IMR-90 (cell line): ENCODE measurements at regions not wholly inside any gene's neighbourhood (a gene's known extent, or its start where the extent isn't known, plus 50 kb on each side); places are given as distances from the start of the nearest gene placed in this dataset.

Source experiments
- ATAC-seq: fragments of 200-7000 bp; cut with Tn5 transposase; 2 replicates; pipeline ENCODE4 v1.9.1; 2020; ENCODE audit warnings: low read depth, mild to moderate bottlenecking, moderate library complexity
- BruUV-seq: library from RNA; stranded (reverse); fragments of 400-500 nt; replicated peaks from 2 replicates; lab custom pipeline; 2021; lab: Mats Ljungman, UMichigan
- CTCF ChIA-PET: fragments of 300-600 bp; formaldehyde crosslinking; extraction: SDS; loops from one replicate; lab custom pipeline; 2021; ENCODE audit warnings: antibody characterized with exemption; lab: Yijun Ruan, JAX
- POLR2A ChIA-PET: fragments of 300-600 bp; sonication (Branson Sonifier 250); formaldehyde crosslinking; loops from one replicate; lab custom pipeline; 2022; ENCODE audit warnings: antibody characterized with exemption; ENCODE audit not compliant: unreplicated experiment; lab: Charles Lee
- DNase-seq: peaks from one replicate; pipeline ENCODE4 v3.0.0; 2013
- H2AFZ ChIP-seq: replicated peaks from 2 replicates; pipeline ENCODE3; 2013; ENCODE audit warnings: low read length, mild to moderate bottlenecking; ENCODE audit not compliant: poor library complexity
- H2AK5ac ChIP-seq: 2 replicates; pipeline ENCODE4 v1.6.1; 2013; ENCODE audit warnings: low read depth, low read length, inconsistent platforms
- H2AK9ac ChIP-seq: replicated peaks from 2 replicates; pipeline ENCODE3; 2013; ENCODE audit warnings: mild to moderate bottlenecking, low read depth, low read length, moderate library complexity; ENCODE audit not compliant: poor library complexity
- H2BK120ac ChIP-seq: 2 replicates; pipeline ENCODE4 v1.6.1; 2013; ENCODE audit warnings: low read depth, low read length, inconsistent platforms
- H2BK15ac ChIP-seq: 3 replicates; pipeline ENCODE4 v1.6.1; 2013; ENCODE audit warnings: low read depth, low read length, inconsistent platforms
- H2BK20ac ChIP-seq: 2 replicates; pipeline ENCODE4 v1.6.1; 2013; ENCODE audit warnings: low read depth, mild to moderate bottlenecking, inconsistent platforms, low read length, moderate library complexity
- H2BK5ac ChIP-seq: 2 replicates; pipeline ENCODE4 v1.6.1; 2013; ENCODE audit warnings: mild to moderate bottlenecking, low read depth, low read length, inconsistent platforms; ENCODE audit not compliant: poor library complexity, severe bottlenecking
- H3K14ac ChIP-seq: replicated peaks from 2 replicates; pipeline ENCODE4 v1.6.1; 2013; ENCODE audit warnings: low read depth, low read length, inconsistent platforms
- H3K18ac ChIP-seq: 2 replicates; pipeline ENCODE4 v1.6.1; 2013; ENCODE audit warnings: low read depth, low read length, control low read depth
- H3K23ac ChIP-seq: 2 replicates; pipeline ENCODE4 v1.6.1; 2013; ENCODE audit warnings: low read depth, low read length, inconsistent platforms
- H3K27ac ChIP-seq: 2 replicates; pipeline ENCODE4 v1.5.1; 2013; ENCODE audit warnings: mild to moderate bottlenecking, control low read depth, low read length; ENCODE audit not compliant: insufficient read depth
- H3K27me3 ChIP-seq: 2 replicates; pipeline ENCODE4 v1.6.1; 2013; ENCODE audit warnings: low read length; ENCODE audit not compliant: control insufficient read depth, insufficient read depth
- H3K36me3 ChIP-seq: 2 replicates; pipeline ENCODE4 v1.6.1; 2013; ENCODE audit warnings: low read length, mixed read lengths; ENCODE audit not compliant: control insufficient read depth, insufficient read depth
- H3K4ac ChIP-seq: 2 replicates; pipeline ENCODE4 v1.6.1; 2013; ENCODE audit warnings: low read depth, low read length, inconsistent platforms
- H3K4me1 ChIP-seq: 2 replicates; pipeline ENCODE4 v1.6.1; 2013; ENCODE audit warnings: low read length, mixed read lengths; ENCODE audit not compliant: control insufficient read depth, insufficient read depth
- H3K4me2 ChIP-seq: 2 replicates; pipeline ENCODE4 v1.6.1; 2013; ENCODE audit warnings: low read depth, mild to moderate bottlenecking, control low read depth, low read length, moderate library complexity
- H3K4me3 ChIP-seq: 2 replicates; pipeline ENCODE4 v1.5.1; 2013; ENCODE audit warnings: low read depth, mild to moderate bottlenecking, control low read depth, low read length, moderate library complexity; ENCODE audit not compliant: insufficient read depth
- H3K56ac ChIP-seq: 2 replicates; pipeline ENCODE4 v1.6.1; 2013; ENCODE audit warnings: low read length, inconsistent platforms; ENCODE audit not compliant: insufficient read depth; ENCODE audit errors: extremely low read depth
- H3K79me1 ChIP-seq, 2 experiments: 2 replicates each; pipeline ENCODE4 v1.6.1; 2013; ENCODE audit warnings: low read length in 2 of 2, inconsistent platforms in 1 of 2, low read depth in 1 of 2
- H3K9ac ChIP-seq: 2 replicates; pipeline ENCODE4 v1.6.1; 2013; ENCODE audit warnings: low read depth, low read length, control low read depth
- H3K9me1 ChIP-seq: 2 replicates; pipeline ENCODE4 v1.6.1; 2013; ENCODE audit warnings: low read length, inconsistent platforms; ENCODE audit not compliant: insufficient read depth
- H3K9me3 ChIP-seq: 2 replicates; pipeline ENCODE4 v1.6.1; 2013; ENCODE audit warnings: low read length; ENCODE audit not compliant: control insufficient read depth, insufficient read depth
- H4K20me1 ChIP-seq: 2 replicates; pipeline ENCODE4 v1.6.1; 2013; ENCODE audit warnings: low read length, inconsistent platforms; ENCODE audit not compliant: insufficient read depth
- H4K5ac ChIP-seq: 2 replicates; pipeline ENCODE4 v1.6.1; 2013; ENCODE audit warnings: mild to moderate bottlenecking, low read depth, low read length, control low read depth
- H4K8ac ChIP-seq, 2 experiments: 2 replicates each; pipeline ENCODE4 v1.6.1; 2013; ENCODE audit warnings: low read depth in 2 of 2, low read length in 2 of 2, control low read depth in 1 of 2, inconsistent platforms in 1 of 2
- H4K91ac ChIP-seq: 2 replicates; pipeline ENCODE4 v1.6.1; 2013; ENCODE audit warnings: low read depth, low read length, inconsistent platforms; ENCODE audit not compliant: insufficient read depth
- CEBPB ChIP-seq: IDR thresholded peaks from 2 replicates; pipeline ENCODE4 v1.6.1; 2012; ENCODE audit warnings: low read depth, low read length, improper control_type of control experiment
- FOS ChIP-seq: fragments of 150-350 bp; IDR thresholded peaks from 2 replicates; pipeline ENCODE4 v1.6.1; 2016; ENCODE audit warnings: low read depth, low read length
- MAFK ChIP-seq: IDR thresholded peaks from 2 replicates; pipeline ENCODE4 v1.6.1; 2012; ENCODE audit warnings: low read depth, low read length, improper control_type of control experiment
- MAZ ChIP-seq: IDR thresholded peaks from 2 replicates; pipeline ENCODE4 v1.6.1; 2012; ENCODE audit warnings: low read depth, mild to moderate bottlenecking, low read length, improper control_type of control experiment, moderate library complexity, borderline replicate concordance
- NFE2L2 ChIP-seq: fragments of 150-350 bp; IDR thresholded peaks from 2 replicates; pipeline ENCODE4 v1.6.1; 2016; ENCODE audit warnings: low read depth, mild to moderate bottlenecking, low read length
- POLR2A ChIP-seq: IDR thresholded peaks from 2 replicates; pipeline ENCODE4 v1.6.1; 2012; ENCODE audit warnings: mild to moderate bottlenecking, low read depth, low read length
- RAD21 ChIP-seq: IDR thresholded peaks from 2 replicates; pipeline ENCODE4 v1.6.1; 2012; ENCODE audit warnings: low read length, improper control_type of control experiment
- RFX5 ChIP-seq: IDR thresholded peaks from 2 replicates; pipeline ENCODE4 v1.8.0; 2012; ENCODE audit warnings: low read depth, mild to moderate bottlenecking, low read length, moderate library complexity
- SMC3 ChIP-seq: fragments of 150-350 bp; IDR thresholded peaks from 2 replicates; pipeline ENCODE4 v1.6.1; 2016; ENCODE audit warnings: low read depth, mild to moderate bottlenecking, antibody characterized with exemption, low read length, moderate library complexity
- WGBS, 2 experiments: methylation state at CpG; one replicate each; pipeline versions ENCODE4 v1.1.5 to v1.1.7; 2013; ENCODE audit warnings: missing lambda C conversion rate in 2 of 2; ENCODE audit not compliant: insufficient read length in 1 of 2; ENCODE audit errors: extremely low coverage in 2 of 2; 5-methylcytosine and 5-hydroxymethylcytosine counted together
- dilution Hi-C: fragments of 300-500 bp; cut with HindIII; formaldehyde crosslinking; loops from one replicate; pipeline ENCODE4 v1.14.3; 2018; ENCODE audit warnings: low sequenced_read_pairs; ENCODE audit not compliant: unreplicated experiment
- in situ Hi-C: fragments of 300-500 bp; cut with MboI; formaldehyde crosslinking; loops from 3 replicates; pipeline ENCODE4 v1.14.3; 2019; ENCODE audit warnings: low sequenced_read_pairs, inconsistent platforms, mixed read lengths
- intact Hi-C: fragments of 100-400 bp; cut with micrococcal nuclease; formaldehyde crosslinking; loops from 2 replicates; pipeline ENCODE4 v1.10.0; 2022
- TF ChIP-seq, protein P1 (sequence below): conservative IDR thresholded peaks from 2 replicates; pipeline ENCODE4 v1.5.1; 2012; ENCODE audit warnings: mild to moderate bottlenecking, low read depth, low read length, improper control_type of control experiment
- TF ChIP-seq, protein P2 (sequence below): fragments of 150-350 bp; IDR thresholded peaks from 2 replicates; pipeline ENCODE4 v1.6.1; 2016; ENCODE audit warnings: low read depth, mild to moderate bottlenecking, low read length, moderate library complexity, borderline replicate concordance

- peak overlapping the region; percentile 13 for H2AK9ac ChIP-seq
- no peak overlapping the region for H3K4me3 ChIP-seq
- H3K4me1 ChIP-seq = no peaks in the 10 kb centered on the region
- no peak overlapping the region for H3K4me2 ChIP-seq
- H2AFZ ChIP-seq = no peak overlapping the region
- intact Hi-C loops (no loop called here), in situ Hi-C loops (no loop called here), dilution Hi-C loops (no loop called here)
- CTCF ChIA-PET = interaction anchor here (1.0 kb wide), 1 partner anchor 12 kb away, joined by 4 read pairs; no protein-coding TSS in a partner anchor
- H3K36me3 ChIP-seq = no peaks in the 10 kb centered on the region
- peaks cover 4% of the 10 kb centered on the region; the same call in 1 of the 2 replicates for H3K9me1 ChIP-seq
- no peaks in the 10 kb centered on the region for H3K79me1 ChIP-seq
- H3K23ac ChIP-seq = no peak overlapping the region
- no peak overlapping the region for H2BK5ac ChIP-seq
- H4K5ac ChIP-seq = no peak overlapping the region
- POLR2A ChIA-PET = no interaction called here
- H3K9ac ChIP-seq = no peak overlapping the region
- no peak overlapping the region for H4K91ac ChIP-seq
- H3K56ac ChIP-seq = no peak overlapping the region
- 79% methylated on average over 8 of the region's 17 CpGs; no CpG with 5 or more reads in 1 of the 2 experiments for WGBS, 2 experiments
- TF ChIP-seq, protein P1, sequence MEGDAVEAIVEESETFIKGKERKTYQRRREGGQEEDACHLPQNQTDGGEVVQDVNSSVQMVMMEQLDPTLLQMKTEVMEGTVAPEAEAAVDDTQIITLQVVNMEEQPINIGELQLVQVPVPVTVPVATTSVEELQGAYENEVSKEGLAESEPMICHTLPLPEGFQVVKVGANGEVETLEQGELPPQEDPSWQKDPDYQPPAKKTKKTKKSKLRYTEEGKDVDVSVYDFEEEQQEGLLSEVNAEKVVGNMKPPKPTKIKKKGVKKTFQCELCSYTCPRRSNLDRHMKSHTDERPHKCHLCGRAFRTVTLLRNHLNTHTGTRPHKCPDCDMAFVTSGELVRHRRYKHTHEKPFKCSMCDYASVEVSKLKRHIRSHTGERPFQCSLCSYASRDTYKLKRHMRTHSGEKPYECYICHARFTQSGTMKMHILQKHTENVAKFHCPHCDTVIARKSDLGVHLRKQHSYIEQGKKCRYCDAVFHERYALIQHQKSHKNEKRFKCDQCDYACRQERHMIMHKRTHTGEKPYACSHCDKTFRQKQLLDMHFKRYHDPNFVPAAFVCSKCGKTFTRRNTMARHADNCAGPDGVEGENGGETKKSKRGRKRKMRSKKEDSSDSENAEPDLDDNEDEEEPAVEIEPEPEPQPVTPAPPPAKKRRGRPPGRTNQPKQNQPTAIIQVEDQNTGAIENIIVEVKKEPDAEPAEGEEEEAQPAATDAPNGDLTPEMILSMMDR = no peak
- TF ChIP-seq RAD21 (no peak), CEBPB (no peak), RFX5 (no peak), NFE2L2 (no peak), POLR2A (no peak), MAFK (no peak), MAZ (no peak), SMC3 (no peak), FOS (no peak)
- TF ChIP-seq, protein P2, sequence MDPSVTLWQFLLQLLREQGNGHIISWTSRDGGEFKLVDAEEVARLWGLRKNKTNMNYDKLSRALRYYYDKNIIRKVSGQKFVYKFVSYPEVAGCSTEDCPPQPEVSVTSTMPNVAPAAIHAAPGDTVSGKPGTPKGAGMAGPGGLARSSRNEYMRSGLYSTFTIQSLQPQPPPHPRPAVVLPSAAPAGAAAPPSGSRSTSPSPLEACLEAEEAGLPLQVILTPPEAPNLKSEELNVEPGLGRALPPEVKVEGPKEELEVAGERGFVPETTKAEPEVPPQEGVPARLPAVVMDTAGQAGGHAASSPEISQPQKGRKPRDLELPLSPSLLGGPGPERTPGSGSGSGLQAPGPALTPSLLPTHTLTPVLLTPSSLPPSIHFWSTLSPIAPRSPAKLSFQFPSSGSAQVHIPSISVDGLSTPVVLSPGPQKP = no peak
- H3K4ac ChIP-seq = no peak overlapping the region
- H3K27me3 ChIP-seq = peaks cover 18% of the 10 kb centered on the region
- no peak overlapping the region for H2BK20ac ChIP-seq
- ATAC-seq (no peak), DNase-seq (no peak)
- no peak overlapping the region for H3K27ac ChIP-seq
- no peaks in the 10 kb centered on the region for H3K9me3 ChIP-seq
- no peak overlapping the region for H2BK15ac ChIP-seq
- H2AK5ac ChIP-seq = no peak overlapping the region
- H4K20me1 ChIP-seq = no peaks in the 10 kb centered on the region
- no peak overlapping the region for H3K14ac ChIP-seq
- no peak overlapping the region for H2BK120ac ChIP-seq
- BruUV-seq = no TSS peak
- no peak overlapping the region for H3K18ac ChIP-seq
- no peak overlapping the region for H4K8ac ChIP-seq
These were observed 69.7 kb upstream of the ANTXRL start for GRCh38 chr10:46216836-46217751.
